WTC11 (cell line): ENCODE measurements at regions not wholly inside any gene's neighbourhood (a gene's known extent, or its start where the extent isn't known, plus 50 kb on each side); places are given as distances from the start of the nearest gene placed in this dataset.

Experiments
- ATAC-seq: fragments of 200-7000 bp; cut with Tn5 transposase; 2 replicates; pipeline ENCODE4 v1.10.0; 2021; ENCODE audit warnings: mild to moderate bottlenecking, moderate library complexity
- CTCF ChIA-PET: fragments of 300-600 bp; sonication (Branson Sonifier 250); formaldehyde crosslinking; loops from one replicate; lab custom pipeline; 2021; ENCODE audit warnings: antibody characterized with exemption; lab: Charles Lee
- POLR2A ChIA-PET: fragments of 350-600 bp; sonication (Branson Sonifier 250); formaldehyde crosslinking; loops from one replicate; lab custom pipeline; 2021; ENCODE audit warnings: antibody characterized with exemption; lab: Charles Lee
- DNase-seq: peaks from one replicate; pipeline ENCODE4 v3.0.0; 2021; ENCODE audit warnings: low spot score
- H3K27ac Mint-ChIP-seq: 2 replicates; pipeline ENCODE4 v1.8.0; 2021; ENCODE audit warnings: mixed read lengths
- H3K27me3 Mint-ChIP-seq: 2 replicates; pipeline ENCODE4 v1.8.0; 2021; ENCODE audit warnings: low read depth, mild to moderate bottlenecking, moderate library complexity, mixed read lengths
- H3K36me3 Mint-ChIP-seq: 2 replicates; pipeline ENCODE4 v1.8.0; 2021; ENCODE audit warnings: mixed read lengths
- H3K4me1 Mint-ChIP-seq: 2 replicates; pipeline ENCODE4 v1.8.0; 2022; ENCODE audit warnings: mixed read lengths
- H3K4me3 Mint-ChIP-seq: 2 replicates; pipeline ENCODE4 v1.8.0; 2021; ENCODE audit warnings: mild to moderate bottlenecking, moderate library complexity, mixed read lengths
- H3K9me3 Mint-ChIP-seq: 2 replicates; pipeline ENCODE4 v1.8.0; 2021; ENCODE audit warnings: mixed read lengths
- CBFB ChIP-seq: sonication (generic); formaldehyde crosslinking; IDR thresholded peaks from 2 replicates; pipeline ENCODE4 v1.8.1; 2022; ENCODE audit warnings: mild to moderate bottlenecking, low read depth, missing genetic modification reagents
- CREB1 ChIP-seq: sonication (generic); formaldehyde crosslinking; IDR thresholded peaks from 2 replicates; pipeline ENCODE4 v1.8.0; 2023; ENCODE audit warnings: mild to moderate bottlenecking, missing genetic modification reagents
- ETV6 ChIP-seq: sonication (generic); formaldehyde crosslinking; IDR thresholded peaks from 2 replicates; pipeline ENCODE4 v1.8.1; 2022; ENCODE audit warnings: mild to moderate bottlenecking, missing genetic modification reagents
- FOXK1 ChIP-seq: sonication (generic); formaldehyde crosslinking; IDR thresholded peaks from 2 replicates; pipeline ENCODE4 v1.8.0; 2022; ENCODE audit warnings: mild to moderate bottlenecking, moderate library complexity, missing genetic modification reagents
- GABPB1 ChIP-seq: sonication (generic); formaldehyde crosslinking; IDR thresholded peaks from 2 replicates; pipeline ENCODE4 v1.8.1; 2023; ENCODE audit warnings: mild to moderate bottlenecking, missing genetic modification reagents
- GRHL2 ChIP-seq: fragments of 250-450 bp; sonication (Bioruptor Pico); IDR thresholded peaks from 2 replicates; pipeline ENCODE4 v1.8.0; 2022; ENCODE audit warnings: mild to moderate bottlenecking, moderate library complexity; ENCODE audit not compliant: insufficient replicate concordance, severe bottlenecking
- JUN ChIP-seq: sonication (generic); formaldehyde crosslinking; IDR thresholded peaks from 2 replicates; pipeline ENCODE4 v1.8.0; 2023; ENCODE audit warnings: mild to moderate bottlenecking, missing genetic modification reagents
- MYBL2 ChIP-seq: sonication (generic); formaldehyde crosslinking; IDR thresholded peaks from 2 replicates; pipeline ENCODE4 v1.8.1; 2023; ENCODE audit warnings: mild to moderate bottlenecking, moderate library complexity, missing genetic modification reagents
- NFE2L1 ChIP-seq: sonication (generic); formaldehyde crosslinking; IDR thresholded peaks from 2 replicates; pipeline ENCODE4 v1.8.1; 2023; ENCODE audit warnings: missing genetic modification reagents
- NR1H2 ChIP-seq: sonication (generic); formaldehyde crosslinking; IDR thresholded peaks from 2 replicates; pipeline ENCODE4 v1.9.0; 2021; ENCODE audit warnings: mild to moderate bottlenecking, moderate library complexity, missing genetic modification reagents
- RORB ChIP-seq: fragments of 250-450 bp; sonication (Bioruptor Pico); IDR thresholded peaks from 2 replicates; pipeline ENCODE4 v1.9.0; 2021; ENCODE audit warnings: mild to moderate bottlenecking
- SOX15 ChIP-seq: fragments of 250-450 bp; sonication (Bioruptor Pico); IDR thresholded peaks from 2 replicates; pipeline ENCODE4 v1.9.0; 2021; ENCODE audit warnings: mild to moderate bottlenecking
- TEAD1 ChIP-seq: sonication (generic); formaldehyde crosslinking; IDR thresholded peaks from 2 replicates; pipeline ENCODE4 v1.8.0; 2022; ENCODE audit warnings: mild to moderate bottlenecking, missing genetic modification reagents
- ZBTB21 ChIP-seq: sonication (generic); formaldehyde crosslinking; IDR thresholded peaks from 2 replicates; pipeline ENCODE4 v1.8.1; 2023; ENCODE audit warnings: mild to moderate bottlenecking, missing genetic modification reagents, borderline replicate concordance
- ZNF121 ChIP-seq: sonication (generic); formaldehyde crosslinking; IDR thresholded peaks from 2 replicates; pipeline ENCODE4 v1.8.0; 2023; ENCODE audit warnings: missing genetic modification reagents
- TF ChIP-seq, protein P1 (sequence below): sonication (generic); formaldehyde crosslinking; conservative IDR thresholded peaks from 2 replicates; pipeline ENCODE4 v1.8.1; 2022; ENCODE audit warnings: mild to moderate bottlenecking, missing genetic modification reagents
- TF ChIP-seq, protein P2 (sequence below): sonication (generic); formaldehyde crosslinking; IDR thresholded peaks from 2 replicates; pipeline ENCODE4 v1.8.1; 2022; ENCODE audit warnings: mild to moderate bottlenecking, missing genetic modification reagents, moderate library complexity, borderline replicate concordance
- TF ChIP-seq, protein P3 (sequence below): fragments of 250-450 bp; sonication (Bioruptor Pico); IDR thresholded peaks from 2 replicates; pipeline ENCODE4 v1.9.0; 2021; ENCODE audit warnings: mild to moderate bottlenecking
- TF ChIP-seq, protein P4 (sequence below): sonication (generic); formaldehyde crosslinking; IDR thresholded peaks from 2 replicates; pipeline ENCODE4 v1.8.0; 2023; ENCODE audit warnings: mild to moderate bottlenecking, missing genetic modification reagents
- TF ChIP-seq, protein P5 (sequence below): fragments of 250-450 bp; sonication (Bioruptor Pico); IDR thresholded peaks from 2 replicates; pipeline ENCODE4 v1.9.0; 2021; ENCODE audit warnings: mild to moderate bottlenecking, borderline replicate concordance
- TF ChIP-seq, protein P6 (sequence below): fragments of 250-450 bp; sonication (Bioruptor Pico); conservative IDR thresholded peaks from 2 replicates; pipeline ENCODE4 v1.9.0; 2021; ENCODE audit warnings: mild to moderate bottlenecking

DNA sequence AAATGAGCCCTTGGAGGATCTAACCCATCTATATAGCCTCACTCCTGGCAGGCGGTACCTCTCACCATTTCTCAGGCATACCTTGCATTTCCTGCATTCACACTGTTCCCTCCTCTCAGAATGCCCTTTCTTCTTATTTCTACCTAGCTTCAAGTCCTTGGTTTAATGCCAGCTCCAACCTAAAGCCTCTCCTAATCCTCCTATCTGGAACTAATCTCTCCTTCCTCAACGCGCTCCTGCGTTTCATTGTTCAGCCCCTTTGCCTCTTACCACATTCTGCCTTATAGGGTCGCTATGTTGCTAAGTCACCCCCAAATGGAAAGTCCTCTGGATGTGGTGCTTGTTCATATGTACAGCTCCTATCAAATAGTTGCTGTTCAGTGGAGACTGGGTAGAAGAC lies 288.5 kb upstream of the TUT7 start (continued):
- no peak for TF ChIP-seq ETV6
- TF ChIP-seq ZNF121 (CRISPR knock-in tag) = no peak
- no peak for TF ChIP-seq JUN (CRISPR knock-in tag)
- no peak for TF ChIP-seq NFE2L1 (CRISPR knock-in tag)
- TF ChIP-seq, protein P1, sequence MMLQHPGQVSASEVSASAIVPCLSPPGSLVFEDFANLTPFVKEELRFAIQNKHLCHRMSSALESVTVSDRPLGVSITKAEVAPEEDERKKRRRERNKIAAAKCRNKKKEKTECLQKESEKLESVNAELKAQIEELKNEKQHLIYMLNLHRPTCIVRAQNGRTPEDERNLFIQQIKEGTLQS = no peak

DNA sequence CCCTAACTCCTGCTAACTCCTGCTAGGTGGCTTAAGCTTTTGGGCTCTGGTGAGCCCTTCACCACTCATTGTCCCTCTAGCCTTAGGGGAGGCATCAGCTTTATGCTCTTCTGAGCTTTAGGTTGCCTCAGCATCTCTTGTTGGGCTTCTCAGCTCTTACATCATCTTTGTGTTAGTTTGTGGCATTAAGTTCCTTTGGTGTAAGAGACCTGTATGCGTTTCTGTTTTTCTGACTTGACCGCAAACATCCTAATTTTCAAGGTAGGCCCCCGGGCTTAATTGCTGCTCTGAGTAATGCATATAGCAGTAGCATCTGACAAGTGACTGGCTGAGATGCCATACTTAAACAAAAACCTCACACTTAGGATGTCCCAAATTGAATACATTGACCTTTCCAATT lies 287.8 kb upstream of the TUT7 start:
- Mint-ChIP-seq H3K9me3 (no peaks in the 10 kb centered on the region), H3K36me3 (no peaks in the 10 kb centered on the region), H3K4me1 (peaks cover 29% of the 10 kb centered on the region), H3K4me3 (no peak overlapping the region), H3K27me3 (no peaks in the 10 kb centered on the region; the same call in 1 of the 2 replicates), H3K27ac (no peak overlapping the region)
- ATAC-seq (no peak), DNase-seq (no peak)
- TF ChIP-seq, protein P2, sequence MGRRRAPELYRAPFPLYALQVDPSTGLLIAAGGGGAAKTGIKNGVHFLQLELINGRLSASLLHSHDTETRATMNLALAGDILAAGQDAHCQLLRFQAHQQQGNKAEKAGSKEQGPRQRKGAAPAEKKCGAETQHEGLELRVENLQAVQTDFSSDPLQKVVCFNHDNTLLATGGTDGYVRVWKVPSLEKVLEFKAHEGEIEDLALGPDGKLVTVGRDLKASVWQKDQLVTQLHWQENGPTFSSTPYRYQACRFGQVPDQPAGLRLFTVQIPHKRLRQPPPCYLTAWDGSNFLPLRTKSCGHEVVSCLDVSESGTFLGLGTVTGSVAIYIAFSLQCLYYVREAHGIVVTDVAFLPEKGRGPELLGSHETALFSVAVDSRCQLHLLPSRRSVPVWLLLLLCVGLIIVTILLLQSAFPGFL (CRISPR knock-in tag) = no peak
- TF ChIP-seq ZBTB21 (CRISPR knock-in tag) = no peak
- TF ChIP-seq NR1H2 (CRISPR knock-in tag) = no peak
- TF ChIP-seq, protein P3, sequence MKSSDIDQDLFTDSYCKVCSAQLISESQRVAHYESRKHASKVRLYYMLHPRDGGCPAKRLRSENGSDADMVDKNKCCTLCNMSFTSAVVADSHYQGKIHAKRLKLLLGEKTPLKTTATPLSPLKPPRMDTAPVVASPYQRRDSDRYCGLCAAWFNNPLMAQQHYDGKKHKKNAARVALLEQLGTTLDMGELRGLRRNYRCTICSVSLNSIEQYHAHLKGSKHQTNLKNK (CRISPR knock-in tag) = no peak
- TF ChIP-seq CREB1 (CRISPR knock-in tag) = no peak
- TF ChIP-seq SOX15 (CRISPR knock-in tag) = no peak
- no peak for TF ChIP-seq CBFB (CRISPR knock-in tag)
- TF ChIP-seq, protein P4, sequence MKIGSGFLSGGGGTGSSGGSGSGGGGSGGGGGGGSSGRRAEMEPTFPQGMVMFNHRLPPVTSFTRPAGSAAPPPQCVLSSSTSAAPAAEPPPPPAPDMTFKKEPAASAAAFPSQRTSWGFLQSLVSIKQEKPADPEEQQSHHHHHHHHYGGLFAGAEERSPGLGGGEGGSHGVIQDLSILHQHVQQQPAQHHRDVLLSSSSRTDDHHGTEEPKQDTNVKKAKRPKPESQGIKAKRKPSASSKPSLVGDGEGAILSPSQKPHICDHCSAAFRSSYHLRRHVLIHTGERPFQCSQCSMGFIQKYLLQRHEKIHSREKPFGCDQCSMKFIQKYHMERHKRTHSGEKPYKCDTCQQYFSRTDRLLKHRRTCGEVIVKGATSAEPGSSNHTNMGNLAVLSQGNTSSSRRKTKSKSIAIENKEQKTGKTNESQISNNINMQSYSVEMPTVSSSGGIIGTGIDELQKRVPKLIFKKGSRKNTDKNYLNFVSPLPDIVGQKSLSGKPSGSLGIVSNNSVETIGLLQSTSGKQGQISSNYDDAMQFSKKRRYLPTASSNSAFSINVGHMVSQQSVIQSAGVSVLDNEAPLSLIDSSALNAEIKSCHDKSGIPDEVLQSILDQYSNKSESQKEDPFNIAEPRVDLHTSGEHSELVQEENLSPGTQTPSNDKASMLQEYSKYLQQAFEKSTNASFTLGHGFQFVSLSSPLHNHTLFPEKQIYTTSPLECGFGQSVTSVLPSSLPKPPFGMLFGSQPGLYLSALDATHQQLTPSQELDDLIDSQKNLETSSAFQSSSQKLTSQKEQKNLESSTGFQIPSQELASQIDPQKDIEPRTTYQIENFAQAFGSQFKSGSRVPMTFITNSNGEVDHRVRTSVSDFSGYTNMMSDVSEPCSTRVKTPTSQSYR (CRISPR knock-in tag) = no peak
- TF ChIP-seq GABPB1 (CRISPR knock-in tag) = no peak
- no peak for TF ChIP-seq FOXK1 (CRISPR knock-in tag)
- ChIA-PET POLR2A (no interaction called here), CTCF (no interaction called here)

DNA sequence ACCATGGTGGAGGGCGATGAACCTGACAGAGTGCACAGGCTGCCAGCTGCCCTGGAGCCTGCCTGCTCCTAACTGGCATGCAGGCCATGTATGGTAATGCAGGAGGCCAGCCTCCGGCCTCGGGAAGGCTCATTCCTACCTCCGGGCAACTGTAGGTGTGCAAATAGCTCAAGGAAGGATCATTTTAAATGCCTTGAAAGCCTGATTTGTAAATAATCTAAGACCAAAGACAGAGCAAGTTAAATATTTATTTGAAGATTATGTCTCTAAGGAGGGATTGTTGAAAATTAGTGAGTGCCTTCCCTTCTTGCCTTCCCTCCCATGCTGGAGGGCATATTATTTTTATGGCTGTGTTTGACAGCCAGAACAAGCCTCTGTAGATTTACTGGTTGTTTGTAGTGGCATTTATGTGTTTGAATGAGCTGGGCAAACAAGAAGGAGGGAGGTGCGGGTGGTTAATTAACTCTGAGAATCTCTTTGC lies 285.7 kb upstream of the TUT7 start:
- H3K4me1 Mint-ChIP-seq = peaks cover 25% of the 10 kb centered on the region
- ChIA-PET POLR2A (no interaction called here), CTCF (interaction anchor here (0.5 to 0.7 kb wide), 2 partner anchors 9 to 107 kb away, joined by 3 read pairs; no protein-coding TSS in a partner anchor)
- DNase-seq (peak; percentile 22), ATAC-seq (peak; percentile 52)
- no peaks in the 10 kb centered on the region; the same call in 1 of the 2 replicates for H3K27me3 Mint-ChIP-seq
- no peak overlapping the region for H3K4me3 Mint-ChIP-seq
- no peaks in the 10 kb centered on the region for H3K36me3 Mint-ChIP-seq
- H3K9me3 Mint-ChIP-seq = peaks cover 3% of the 10 kb centered on the region
- no peak overlapping the region for H3K27ac Mint-ChIP-seq
- TF ChIP-seq, protein P5, sequence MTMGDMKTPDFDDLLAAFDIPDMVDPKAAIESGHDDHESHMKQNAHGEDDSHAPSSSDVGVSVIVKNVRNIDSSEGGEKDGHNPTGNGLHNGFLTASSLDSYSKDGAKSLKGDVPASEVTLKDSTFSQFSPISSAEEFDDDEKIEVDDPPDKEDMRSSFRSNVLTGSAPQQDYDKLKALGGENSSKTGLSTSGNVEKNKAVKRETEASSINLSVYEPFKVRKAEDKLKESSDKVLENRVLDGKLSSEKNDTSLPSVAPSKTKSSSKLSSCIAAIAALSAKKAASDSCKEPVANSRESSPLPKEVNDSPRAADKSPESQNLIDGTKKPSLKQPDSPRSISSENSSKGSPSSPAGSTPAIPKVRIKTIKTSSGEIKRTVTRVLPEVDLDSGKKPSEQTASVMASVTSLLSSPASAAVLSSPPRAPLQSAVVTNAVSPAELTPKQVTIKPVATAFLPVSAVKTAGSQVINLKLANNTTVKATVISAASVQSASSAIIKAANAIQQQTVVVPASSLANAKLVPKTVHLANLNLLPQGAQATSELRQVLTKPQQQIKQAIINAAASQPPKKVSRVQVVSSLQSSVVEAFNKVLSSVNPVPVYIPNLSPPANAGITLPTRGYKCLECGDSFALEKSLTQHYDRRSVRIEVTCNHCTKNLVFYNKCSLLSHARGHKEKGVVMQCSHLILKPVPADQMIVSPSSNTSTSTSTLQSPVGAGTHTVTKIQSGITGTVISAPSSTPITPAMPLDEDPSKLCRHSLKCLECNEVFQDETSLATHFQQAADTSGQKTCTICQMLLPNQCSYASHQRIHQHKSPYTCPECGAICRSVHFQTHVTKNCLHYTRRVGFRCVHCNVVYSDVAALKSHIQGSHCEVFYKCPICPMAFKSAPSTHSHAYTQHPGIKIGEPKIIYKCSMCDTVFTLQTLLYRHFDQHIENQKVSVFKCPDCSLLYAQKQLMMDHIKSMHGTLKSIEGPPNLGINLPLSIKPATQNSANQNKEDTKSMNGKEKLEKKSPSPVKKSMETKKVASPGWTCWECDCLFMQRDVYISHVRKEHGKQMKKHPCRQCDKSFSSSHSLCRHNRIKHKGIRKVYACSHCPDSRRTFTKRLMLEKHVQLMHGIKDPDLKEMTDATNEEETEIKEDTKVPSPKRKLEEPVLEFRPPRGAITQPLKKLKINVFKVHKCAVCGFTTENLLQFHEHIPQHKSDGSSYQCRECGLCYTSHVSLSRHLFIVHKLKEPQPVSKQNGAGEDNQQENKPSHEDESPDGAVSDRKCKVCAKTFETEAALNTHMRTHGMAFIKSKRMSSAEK = no peak
- no peak for TF ChIP-seq TEAD1 (CRISPR knock-in tag)
- no peak for TF ChIP-seq MYBL2
- no peak for TF ChIP-seq NR1H2 (CRISPR knock-in tag)
- TF ChIP-seq, protein P6, sequence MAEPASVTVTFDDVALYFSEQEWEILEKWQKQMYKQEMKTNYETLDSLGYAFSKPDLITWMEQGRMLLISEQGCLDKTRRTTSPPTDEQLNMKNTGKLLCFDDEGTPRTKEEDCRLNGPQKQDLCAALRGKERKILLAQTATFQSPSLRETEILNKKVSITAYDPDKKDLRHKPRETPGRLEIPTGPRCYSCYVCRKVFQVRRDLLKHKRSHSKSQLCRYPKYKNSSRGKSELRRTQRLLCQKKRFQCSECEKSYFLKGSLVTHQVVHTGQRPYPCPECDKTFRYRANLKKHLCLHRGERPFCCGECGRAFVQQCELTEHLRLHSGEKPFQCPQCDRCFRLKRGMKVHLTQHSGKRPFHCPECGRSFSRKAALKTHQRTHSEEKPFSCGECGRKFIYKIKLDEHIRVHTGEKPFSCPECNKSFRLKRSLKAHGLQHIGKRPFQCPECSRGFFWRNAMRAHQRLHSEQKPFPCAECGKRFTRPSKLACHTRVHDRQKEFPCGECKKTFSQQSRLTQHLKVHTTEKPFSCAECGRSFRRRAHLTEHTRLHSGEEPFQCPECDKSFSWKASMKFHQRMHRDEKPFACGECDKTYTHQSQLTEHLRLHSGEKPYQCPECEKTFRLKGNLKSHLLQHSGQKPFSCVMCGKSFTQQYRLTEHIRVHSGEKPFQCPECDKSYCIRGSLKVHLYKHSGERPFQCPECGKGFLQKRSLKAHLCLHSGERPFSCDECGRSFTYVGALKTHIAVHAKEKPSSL = no peak
- TF ChIP-seq RORB (CRISPR knock-in tag) = no peak
- TF ChIP-seq GRHL2 (CRISPR knock-in tag) = no peak
